Sigmoid colon (tissue), 6 donors: ENCODE measurements at regions not wholly inside any gene's neighbourhood (a gene's known extent, or its start where the extent isn't known, plus 50 kb on each side); places are given as distances from the start of the nearest gene placed in this dataset.

Experiments used
- DNase-seq: peaks from one replicate; pipeline ENCODE4 v3.0.0-alpha.2; 2019
- H3K27ac ChIP-seq, 4 donors: fragments of 200-600 bp; sonication (generic); one replicate each; pipeline ENCODE4 v1.5.1; 2016 to 2019; ENCODE audit warnings: mild to moderate bottlenecking in 1 of 4
- H3K27me3 ChIP-seq, 3 donors: fragments of 200-600 bp; sonication (generic); one replicate each; pipeline ENCODE4 v1.5.1; 2019; ENCODE audit warnings: mild to moderate bottlenecking in 1 of 3
- H3K36me3 ChIP-seq, 4 donors: fragments of 200-600 bp; sonication (generic); one replicate each; pipeline ENCODE4 v1.5.1; 2016 to 2019
- H3K4me1 ChIP-seq, 4 donors: fragments of 200-600 bp; sonication (generic); one replicate each; pipeline ENCODE4 v1.5.1; 2017 to 2019
- H3K4me3 ChIP-seq, 4 donors: fragments of 200-600 bp; sonication (generic); one replicate each; pipeline ENCODE4 v1.5.1; 2017 to 2019; ENCODE audit warnings: mild to moderate bottlenecking in 2 of 4, moderate library complexity in 1 of 4
- H3K9me3 ChIP-seq, 4 donors: fragments of 200-600 bp in 3 of 4; sonication (generic) in 3 of 4; one replicate each; pipeline versions ENCODE4 v1.5.1 to v1.6.1; 2013 to 2019
- EP300 ChIP-seq, 4 donors: sonication (generic); formaldehyde crosslinking; IDR thresholded peaks; one replicate each; pipeline ENCODE4 v1.6.1; 2017; ENCODE audit warnings: antibody characterized with exemption in 4 of 4
- POLR2A ChIP-seq, 2 donors: fragments of 450-650 bp; IDR thresholded peaks; one replicate each; pipeline ENCODE4 v1.6.1; 2016; ENCODE audit warnings: antibody characterized with exemption in 2 of 2, mild to moderate bottlenecking in 2 of 2, moderate library complexity in 2 of 2
- POLR2AphosphoS5 ChIP-seq, 4 donors: sonication (generic); formaldehyde crosslinking; IDR thresholded peaks; one replicate each; pipeline ENCODE4 v1.6.1; 2017; ENCODE audit warnings: antibody characterized with exemption in 4 of 4
- WGBS, 2 donors: extraction: QIAGEN DNeasy Blood & Tissue Kit; methylation state at CpG; one replicate each; pipeline ENCODE4 v1.1.7; 2013; 5-methylcytosine and 5-hydroxymethylcytosine counted together
- intact Hi-C: fragments of 100-400 bp; cut with DNase I; formaldehyde crosslinking; loops from one replicate; pipeline ENCODE4 v1.15.1; 2023
- TF ChIP-seq, protein P1 (sequence below), 4 experiments: fragments of 450-650 bp in 3 of 4; fragments of 200-600 bp in 1 of 4; IDR thresholded peaks; one replicate each; pipeline ENCODE4 v1.5.1; 2016 to 2019; ENCODE audit warnings: antibody characterized with exemption in 4 of 4, mild to moderate bottlenecking in 3 of 4, moderate library complexity in 2 of 4
- donor health status: healthy with polysubstance abuse.
- donor health status: healthy.

DNA sequence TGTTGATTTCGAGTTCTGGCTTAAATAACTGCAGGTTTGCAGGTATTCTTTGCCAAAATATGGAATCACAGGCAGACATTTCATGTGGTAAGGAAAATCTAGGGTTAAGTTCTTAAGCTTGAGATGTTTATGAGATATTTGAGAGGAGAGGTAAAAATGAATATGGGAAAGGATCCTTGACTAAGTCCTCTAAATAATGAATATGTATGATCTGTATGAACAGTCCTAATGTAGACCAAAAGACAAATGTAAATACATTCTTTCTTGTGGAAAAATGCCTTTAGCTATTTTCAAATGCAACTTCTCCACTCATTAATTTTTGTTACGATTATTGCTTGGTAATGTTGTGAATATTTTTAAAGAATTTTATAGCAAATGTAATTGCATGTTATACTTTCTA, 1632.6 kb downstream of the SUCLG1 start:
- Histone ChIP-seq H3K4me3 (no peak overlapping the region), H3K27me3 (no peaks in the 10 kb centered on the region), H3K36me3 (no peaks in the 10 kb centered on the region), H3K4me1 (no peaks in the 10 kb centered on the region), H3K27ac (no peak overlapping the region), H3K9me3 (no peaks in the 10 kb centered on the region)
- 83 to 87% methylated on average over 2 of the region's 2 CpGs for WGBS, 2 donors
- no peak for DNase-seq
- TF ChIP-seq EP300 (IDR thresholded peaks at IDR 0.05) = no peak
- TF ChIP-seq POLR2AphosphoS5 (IDR thresholded peaks at IDR 0.05) = no peak
- TF ChIP-seq POLR2A (IDR thresholded peaks at IDR 0.05) = no peak
- TF ChIP-seq, protein P1, sequence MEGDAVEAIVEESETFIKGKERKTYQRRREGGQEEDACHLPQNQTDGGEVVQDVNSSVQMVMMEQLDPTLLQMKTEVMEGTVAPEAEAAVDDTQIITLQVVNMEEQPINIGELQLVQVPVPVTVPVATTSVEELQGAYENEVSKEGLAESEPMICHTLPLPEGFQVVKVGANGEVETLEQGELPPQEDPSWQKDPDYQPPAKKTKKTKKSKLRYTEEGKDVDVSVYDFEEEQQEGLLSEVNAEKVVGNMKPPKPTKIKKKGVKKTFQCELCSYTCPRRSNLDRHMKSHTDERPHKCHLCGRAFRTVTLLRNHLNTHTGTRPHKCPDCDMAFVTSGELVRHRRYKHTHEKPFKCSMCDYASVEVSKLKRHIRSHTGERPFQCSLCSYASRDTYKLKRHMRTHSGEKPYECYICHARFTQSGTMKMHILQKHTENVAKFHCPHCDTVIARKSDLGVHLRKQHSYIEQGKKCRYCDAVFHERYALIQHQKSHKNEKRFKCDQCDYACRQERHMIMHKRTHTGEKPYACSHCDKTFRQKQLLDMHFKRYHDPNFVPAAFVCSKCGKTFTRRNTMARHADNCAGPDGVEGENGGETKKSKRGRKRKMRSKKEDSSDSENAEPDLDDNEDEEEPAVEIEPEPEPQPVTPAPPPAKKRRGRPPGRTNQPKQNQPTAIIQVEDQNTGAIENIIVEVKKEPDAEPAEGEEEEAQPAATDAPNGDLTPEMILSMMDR (IDR thresholded peaks at IDR 0.05) = no peak
- intact Hi-C loops = no loop called here

DNA sequence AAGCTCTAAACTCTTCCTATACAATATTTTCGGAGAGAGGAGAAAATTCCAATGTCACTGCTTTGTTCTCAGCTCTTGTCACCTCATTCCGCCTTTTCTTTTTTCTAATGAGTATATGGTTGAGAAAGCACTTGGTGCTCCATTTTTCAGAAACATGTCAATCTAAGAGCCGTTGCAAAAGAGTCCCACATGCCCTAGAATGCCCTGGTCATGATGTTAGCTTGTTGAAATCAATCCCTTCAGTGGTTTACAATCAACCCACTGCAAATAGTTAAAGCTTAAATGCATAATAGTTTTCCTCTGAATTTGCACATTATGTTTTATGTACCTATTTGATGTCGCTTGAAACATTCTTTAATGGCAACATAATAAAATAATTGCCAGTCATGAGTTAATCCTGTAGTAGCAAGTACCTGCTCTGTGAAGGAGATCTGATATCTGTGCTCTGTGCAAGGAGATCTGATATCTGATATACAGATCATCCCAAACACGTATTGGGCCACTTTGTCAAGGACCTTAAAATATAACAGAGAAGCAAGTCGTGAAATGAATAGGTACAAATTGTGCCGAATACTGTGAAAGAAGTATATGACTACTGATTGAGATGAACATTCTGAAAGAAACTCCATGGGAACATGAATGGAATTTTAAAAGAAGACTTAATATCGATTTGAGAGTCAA, 1633.5 kb downstream of the SUCLG1 start:
- DNase-seq = no peak
- intact Hi-C loops = no loop called here
- H3K27me3 ChIP-seq = no peaks in the 10 kb centered on the region
- H3K27ac ChIP-seq = no peak overlapping the region
- H3K36me3 ChIP-seq = no peaks in the 10 kb centered on the region
- no peak overlapping the region for H3K4me3 ChIP-seq
- H3K9me3 ChIP-seq = no peaks in the 10 kb centered on the region
- no peak for TF ChIP-seq EP300 (IDR thresholded peaks at IDR 0.05)
- no peak for TF ChIP-seq POLR2AphosphoS5 (IDR thresholded peaks at IDR 0.05)
- no peak for TF ChIP-seq POLR2A (IDR thresholded peaks at IDR 0.05)
- TF ChIP-seq, protein P1 (IDR thresholded peaks at IDR 0.05) = no peak
- 89% methylated on average over 8 of the region's 8 CpGs for WGBS, 2 donors
- no peaks in the 10 kb centered on the region for H3K4me1 ChIP-seq

DNA sequence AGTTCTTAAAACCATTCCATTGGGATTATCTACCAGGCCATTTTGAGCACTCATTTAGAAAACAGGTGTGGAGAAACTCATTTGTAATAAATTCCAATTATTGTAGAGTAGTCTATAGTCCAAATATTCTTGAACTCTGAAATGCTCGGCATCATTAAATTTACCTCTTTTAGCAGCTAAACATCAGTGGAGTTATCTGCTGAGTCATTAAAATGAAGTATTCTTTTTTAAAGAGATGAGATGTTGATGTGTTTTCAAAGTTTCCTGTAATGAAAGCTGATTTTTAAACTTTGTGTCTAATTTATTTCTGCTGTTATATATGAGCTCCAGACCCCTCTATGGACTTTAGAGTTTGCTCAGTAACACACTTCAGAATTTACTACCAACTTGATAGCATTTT, 1635.2 kb downstream of the SUCLG1 start:
- no peak for DNase-seq
- H3K27me3 ChIP-seq = no peaks in the 10 kb centered on the region
- H3K36me3 ChIP-seq = no peaks in the 10 kb centered on the region
- no peaks in the 10 kb centered on the region for H3K4me1 ChIP-seq
- no peak overlapping the region for H3K27ac ChIP-seq
- no peak for TF ChIP-seq POLR2A (IDR thresholded peaks at IDR 0.05)
- no peaks in the 10 kb centered on the region for H3K9me3 ChIP-seq
- H3K4me3 ChIP-seq = no peak overlapping the region
- WGBS, 2 donors = 85 to 88% methylated on average over 1 of the region's 1 CpG
- intact Hi-C loops = no loop called here

DNA sequence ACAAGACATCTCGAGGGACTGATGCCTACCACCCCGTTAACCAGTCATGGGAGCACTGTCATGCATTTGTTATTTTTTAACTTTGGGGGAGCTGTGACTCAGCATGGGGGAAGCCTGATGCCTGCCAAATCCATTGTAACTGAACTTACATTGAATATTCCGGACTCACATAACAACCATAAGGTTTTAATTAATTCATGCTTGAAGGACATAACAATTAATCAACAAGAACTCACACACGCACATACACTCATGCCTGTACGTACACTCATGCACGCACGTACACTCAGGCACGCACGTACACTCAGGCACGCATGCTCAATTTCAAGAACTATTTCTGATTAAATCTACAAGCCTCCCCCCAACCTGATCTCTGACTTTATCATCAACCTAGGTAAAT, 1639.1 kb downstream of the SUCLG1 start:
- TF ChIP-seq POLR2AphosphoS5 (IDR thresholded peaks at IDR 0.05) (no peak), EP300 (IDR thresholded peaks at IDR 0.05) (no peak), POLR2A (IDR thresholded peaks at IDR 0.05) (no peak)
- TF ChIP-seq, protein P1 (IDR thresholded peaks at IDR 0.05) = no peak
- intact Hi-C loops = no loop called here
- Histone ChIP-seq H3K27me3 (no peaks in the 10 kb centered on the region), H3K36me3 (no peaks in the 10 kb centered on the region), H3K27ac (no peak overlapping the region), H3K4me1 (no peaks in the 10 kb centered on the region), H3K9me3 (no peaks in the 10 kb centered on the region), H3K4me3 (no peak overlapping the region)
- DNase-seq = no peak
- 93 to 94% methylated on average over 10 of the region's 10 CpGs for WGBS, 2 donors

DNA sequence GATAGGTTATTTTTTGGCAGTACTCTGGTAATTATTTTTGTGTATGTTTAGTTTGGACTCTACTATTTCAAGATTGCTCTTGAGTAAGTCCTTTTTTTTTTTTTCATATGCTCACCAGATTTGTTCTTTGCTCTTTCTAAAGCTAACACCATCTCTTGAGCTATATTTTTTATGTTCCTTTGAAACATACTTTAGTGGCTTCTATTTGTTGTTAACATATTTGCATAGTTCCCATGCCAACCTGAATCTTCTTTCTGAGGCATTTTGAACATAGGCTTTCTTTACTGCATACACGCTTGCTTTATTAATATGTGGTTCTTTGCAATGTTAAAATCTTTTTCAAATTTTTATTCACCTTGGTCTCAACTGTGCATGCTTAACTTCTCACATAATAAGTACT, 1644.9 kb downstream of the SUCLG1 start:
- TF ChIP-seq POLR2AphosphoS5 (IDR thresholded peaks at IDR 0.05) = no peak
- TF ChIP-seq, protein P1 (IDR thresholded peaks at IDR 0.05) = no peak
- TF ChIP-seq POLR2A (IDR thresholded peaks at IDR 0.05) = no peak
- no peak for TF ChIP-seq EP300 (IDR thresholded peaks at IDR 0.05)
- WGBS, 2 donors = 81 to 84% methylated on average over 1 of the region's 1 CpG
- no peak overlapping the region for H3K27ac ChIP-seq
- no peaks in the 10 kb centered on the region for H3K9me3 ChIP-seq
- intact Hi-C loops = no loop called here
- no peaks in the 10 kb centered on the region for H3K4me1 ChIP-seq
- no peaks in the 10 kb centered on the region for H3K36me3 ChIP-seq
- no peak overlapping the region for H3K4me3 ChIP-seq
- no peak for DNase-seq
- no peaks in the 10 kb centered on the region for H3K27me3 ChIP-seq
